GM19467 (cell line): ENCODE measurements at regions not wholly inside any gene's neighbourhood (a gene's known extent, or its start where the extent isn't known, plus 50 kb on each side); places are given as distances from the start of the nearest gene placed in this dataset.
"Not testable (repeated sequence)": the region's sequence is repeated elsewhere in the genome, so short reads cannot be mapped to it uniquely, and the experiment has no call there.

ENCODE experiments used
- ATAC-seq: cut with Tn5 transposase; IDR thresholded peaks from one replicate; pipeline ENCODE4 v1.9.1; 2021; ENCODE audit warnings: mild to moderate bottlenecking, moderate library complexity; ENCODE audit not compliant: unreplicated experiment

GRCh38 chr2:67567886-67568285 is 170.8 kb downstream of the ETAA1 start:
- no peak for ATAC-seq

- ATAC-seq, result no peak
Observed at GRCh38 chr2:67570611-67571010, 173.5 kb downstream of the ETAA1 start.

- ATAC-seq, result no peak
Observed at GRCh38 chr2:67571785-67572718, 174.9 kb downstream of the ETAA1 start.

GRCh38 chr2:67572721-67573435 is 175.7 kb downstream of the ETAA1 start:
- no peak for ATAC-seq

GRCh38 chr2:67574230-67574629 is 177.1 kb downstream of the ETAA1 start:
- no peak for ATAC-seq

- ATAC-seq, result no peak
Observed at GRCh38 chr2:67576226-67576625, 179.1 kb downstream of the ETAA1 start.

GRCh38 chr2:67576991-67577390 is 179.9 kb downstream of the ETAA1 start:
- ATAC-seq, result no peak

- no peak for ATAC-seq
Observed at GRCh38 chr2:67579216-67579615, 182.1 kb downstream of the ETAA1 start.

- ATAC-seq, result no peak
Observed at GRCh38 chr2:67579806-67580205, 182.7 kb downstream of the ETAA1 start.

- ATAC-seq, result no peak
Observed at GRCh38 chr2:67581751-67582150, 184.6 kb downstream of the ETAA1 start.

GRCh38 chr2:67583185-67583584 is 186.1 kb downstream of the ETAA1 start:
- ATAC-seq, result no peak

GRCh38 chr2:67585400-67585799 is 188.3 kb downstream of the ETAA1 start:
- ATAC-seq, result no peak

GRCh38 chr2:67589121-67589520 is 192.0 kb downstream of the ETAA1 start:
- ATAC-seq, result not testable (repeated sequence)

GRCh38 chr2:67594522-67594921 is 197.4 kb downstream of the ETAA1 start:
- ATAC-seq, result not testable (repeated sequence)

GRCh38 chr2:67596871-67597270 is 199.7 kb downstream of the ETAA1 start:
- ATAC-seq, result no peak

GRCh38 chr2:67599561-67599960 is 202.4 kb downstream of the ETAA1 start:
- ATAC-seq, result no peak

GRCh38 chr2:67600222-67600871 is 203.2 kb downstream of the ETAA1 start:
- no peak for ATAC-seq

- ATAC-seq, result no peak
Observed at GRCh38 chr2:67600946-67601345, 203.8 kb downstream of the ETAA1 start.

- ATAC-seq, result no peak
Observed at GRCh38 chr2:67604360-67604759, 207.2 kb downstream of the ETAA1 start.

GRCh38 chr2:67612576-67613042 is 215.5 kb downstream of the ETAA1 start:
- ATAC-seq, result no peak

- ATAC-seq, result no peak
Observed at GRCh38 chr2:67613227-67613626, 216.1 kb downstream of the ETAA1 start.
